ENCODE measurements at regions not wholly inside any gene's neighbourhood (a gene's known extent, or its start where the extent isn't known, plus 50 kb on each side); places are given as distances from the start of the nearest gene placed in this dataset.

DNA sequence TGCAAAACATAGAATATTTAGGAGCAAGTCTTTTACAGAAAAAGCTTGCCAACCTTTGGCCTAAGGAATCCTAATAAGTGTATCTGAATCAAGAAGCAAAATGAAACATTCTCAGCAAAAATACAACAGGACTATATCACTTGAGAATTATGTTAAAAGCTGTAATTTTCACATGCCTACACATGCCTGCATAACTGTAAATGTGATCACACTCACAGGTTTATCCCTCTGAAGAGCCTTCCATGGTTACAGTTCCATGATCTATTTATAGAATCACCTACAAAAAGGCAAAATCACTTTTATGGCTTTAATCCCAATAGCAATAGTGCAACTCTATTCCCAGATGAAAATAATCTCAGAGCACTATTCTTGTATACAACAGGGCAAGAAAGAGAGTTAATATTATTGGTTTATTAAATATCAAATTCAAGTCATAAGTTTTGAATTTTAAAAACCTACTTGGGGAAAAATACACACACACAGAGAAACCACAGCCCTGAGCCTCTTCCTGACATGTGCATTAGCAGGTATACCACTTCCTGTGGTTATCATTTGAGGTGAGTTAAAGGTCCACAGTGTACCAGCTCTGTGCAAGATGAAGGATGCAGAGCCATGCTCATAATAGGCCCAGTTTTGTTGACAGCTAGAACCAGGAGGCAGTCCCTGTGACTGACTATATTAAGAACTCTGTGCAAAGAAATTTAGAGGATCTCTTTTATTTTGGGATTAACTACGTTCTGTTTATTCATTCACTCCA, 252.5 kb upstream of the TGFBR2 start:
- TF ChIP-seq, protein P1, sequence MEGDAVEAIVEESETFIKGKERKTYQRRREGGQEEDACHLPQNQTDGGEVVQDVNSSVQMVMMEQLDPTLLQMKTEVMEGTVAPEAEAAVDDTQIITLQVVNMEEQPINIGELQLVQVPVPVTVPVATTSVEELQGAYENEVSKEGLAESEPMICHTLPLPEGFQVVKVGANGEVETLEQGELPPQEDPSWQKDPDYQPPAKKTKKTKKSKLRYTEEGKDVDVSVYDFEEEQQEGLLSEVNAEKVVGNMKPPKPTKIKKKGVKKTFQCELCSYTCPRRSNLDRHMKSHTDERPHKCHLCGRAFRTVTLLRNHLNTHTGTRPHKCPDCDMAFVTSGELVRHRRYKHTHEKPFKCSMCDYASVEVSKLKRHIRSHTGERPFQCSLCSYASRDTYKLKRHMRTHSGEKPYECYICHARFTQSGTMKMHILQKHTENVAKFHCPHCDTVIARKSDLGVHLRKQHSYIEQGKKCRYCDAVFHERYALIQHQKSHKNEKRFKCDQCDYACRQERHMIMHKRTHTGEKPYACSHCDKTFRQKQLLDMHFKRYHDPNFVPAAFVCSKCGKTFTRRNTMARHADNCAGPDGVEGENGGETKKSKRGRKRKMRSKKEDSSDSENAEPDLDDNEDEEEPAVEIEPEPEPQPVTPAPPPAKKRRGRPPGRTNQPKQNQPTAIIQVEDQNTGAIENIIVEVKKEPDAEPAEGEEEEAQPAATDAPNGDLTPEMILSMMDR (IDR thresholded peaks at IDR 0.05), result no peak
- H3K27ac ChIP-seq, result no peak overlapping the region

DNA sequence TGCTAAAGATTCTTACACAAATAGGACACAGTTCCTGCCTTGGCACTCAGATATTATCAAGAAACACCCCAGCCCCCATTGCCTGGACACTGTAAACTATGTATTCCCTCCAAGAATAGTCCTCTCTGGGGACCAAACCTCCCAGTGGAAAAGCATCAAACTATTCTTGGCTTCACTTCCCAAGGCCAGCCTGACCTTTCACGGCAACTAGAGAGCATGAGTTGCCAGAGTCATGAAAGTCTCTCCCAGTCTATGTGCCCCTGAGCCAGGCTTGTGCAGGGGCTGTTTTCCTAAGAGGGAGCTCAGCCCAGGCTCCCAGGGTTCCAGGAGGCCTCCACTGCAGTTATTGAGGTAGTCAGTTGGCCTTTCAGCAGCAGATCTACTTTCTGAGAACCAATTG, 251.9 kb upstream of the TGFBR2 start:
- peak overlapping the region; percentile 37; the same call in 1 of the 2 replicates for H3K27ac ChIP-seq
- TF ChIP-seq, protein P1 (IDR thresholded peaks at IDR 0.05), result no peak
- TF ChIP-seq ZFX (IDR thresholded peaks at IDR 0.05; ENCODE audit: borderline replicate concordance), result no peak

DNA sequence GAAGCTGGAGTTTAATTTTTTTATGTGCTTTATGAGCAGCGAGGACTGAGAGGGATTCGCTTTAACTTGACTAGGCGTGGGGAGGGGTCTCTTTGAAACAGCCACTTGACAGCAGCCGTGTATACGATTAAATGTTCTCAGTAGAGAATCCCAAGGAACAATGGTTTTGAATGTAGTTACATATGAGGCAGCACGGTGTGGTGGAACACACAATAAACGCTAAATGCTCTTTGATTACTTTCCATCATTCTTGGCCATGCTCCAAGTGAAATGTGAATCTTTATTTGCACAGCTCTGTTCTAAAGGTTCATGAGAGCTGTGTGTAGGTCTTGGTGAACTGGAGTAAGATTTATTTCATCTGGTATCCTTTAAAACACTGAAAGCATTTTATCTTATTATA, 251.4 kb upstream of the TGFBR2 start:
- TF ChIP-seq, protein P1 (IDR thresholded peaks at IDR 0.05), result no peak
- TF ChIP-seq ZFX (IDR thresholded peaks at IDR 0.05; ENCODE audit: borderline replicate concordance), result no peak
- peak overlapping the region; percentile 37; the same call in 1 of the 2 replicates for H3K27ac ChIP-seq

DNA sequence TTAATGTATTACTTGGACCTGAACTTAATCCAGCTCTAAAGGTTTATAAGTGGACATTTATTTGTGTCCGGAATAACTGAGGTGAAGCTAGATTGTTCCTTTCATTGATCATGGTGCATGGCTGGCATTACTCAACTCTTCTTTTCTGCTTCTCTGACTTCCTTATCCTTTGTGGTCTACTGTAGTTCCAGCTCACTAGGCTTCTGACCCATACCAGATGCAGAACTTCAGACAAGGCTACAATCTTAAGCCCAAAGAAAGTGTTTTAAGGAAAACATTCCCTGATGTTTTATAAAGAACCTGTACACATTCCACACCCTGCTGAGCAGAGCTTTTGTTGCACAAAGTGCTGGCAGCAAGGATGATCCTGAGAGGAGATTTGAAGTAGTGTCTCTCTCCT, 250.8 kb upstream of the TGFBR2 start:
- TF ChIP-seq, protein P1 (IDR thresholded peaks at IDR 0.05), result no peak
- TF ChIP-seq ZFX (IDR thresholded peaks at IDR 0.05; ENCODE audit: borderline replicate concordance), result no peak
- H3K27ac ChIP-seq, result peak overlapping the region; percentile 37; the same call in 1 of the 2 replicates

DNA sequence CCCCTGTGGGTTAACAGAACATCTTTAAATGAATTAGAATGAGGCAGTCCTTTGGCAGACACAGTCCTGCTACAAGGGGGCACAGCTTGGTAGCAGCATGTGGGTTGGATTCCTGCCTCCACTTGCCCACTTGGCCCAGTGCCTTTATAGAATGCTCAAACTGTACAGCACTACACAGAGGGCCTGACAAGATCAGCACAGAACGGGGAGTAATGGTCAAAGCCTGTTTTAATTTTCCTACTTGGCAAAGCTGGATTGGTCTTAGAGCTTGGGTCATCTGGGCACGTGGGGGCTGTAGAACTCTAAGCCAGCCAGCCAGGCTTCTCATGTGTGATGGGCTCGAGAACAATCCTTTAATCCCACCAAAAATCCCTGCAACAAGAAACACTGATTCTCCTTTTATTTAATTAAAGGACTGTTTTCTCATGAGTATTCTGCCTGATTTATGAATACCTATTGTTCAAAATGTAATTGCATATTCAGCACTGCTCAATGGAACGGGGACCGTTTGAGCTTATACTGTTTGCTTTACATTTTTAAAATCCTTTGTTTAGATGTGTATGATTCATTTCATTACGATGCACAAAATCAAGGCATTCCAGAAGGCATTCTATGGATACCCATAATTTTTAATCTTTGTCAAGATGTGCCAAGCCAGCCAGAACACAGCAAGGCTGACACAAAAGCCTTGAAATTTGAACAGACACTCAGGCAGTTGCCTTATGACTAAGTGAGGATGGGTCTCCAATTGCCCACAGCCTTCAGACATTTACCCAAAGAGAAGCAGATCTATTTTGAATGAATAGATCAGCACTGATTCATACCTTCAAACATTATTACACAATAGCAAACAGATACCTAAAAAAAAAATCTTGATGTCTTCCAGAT, 249.3 kb upstream of the TGFBR2 start:
- no peak overlapping the region for H3K27ac ChIP-seq
- TF ChIP-seq, protein P1 (IDR thresholded peaks at IDR 0.05), result no peak
- no peak for TF ChIP-seq ZFX (IDR thresholded peaks at IDR 0.05; ENCODE audit: borderline replicate concordance)

DNA sequence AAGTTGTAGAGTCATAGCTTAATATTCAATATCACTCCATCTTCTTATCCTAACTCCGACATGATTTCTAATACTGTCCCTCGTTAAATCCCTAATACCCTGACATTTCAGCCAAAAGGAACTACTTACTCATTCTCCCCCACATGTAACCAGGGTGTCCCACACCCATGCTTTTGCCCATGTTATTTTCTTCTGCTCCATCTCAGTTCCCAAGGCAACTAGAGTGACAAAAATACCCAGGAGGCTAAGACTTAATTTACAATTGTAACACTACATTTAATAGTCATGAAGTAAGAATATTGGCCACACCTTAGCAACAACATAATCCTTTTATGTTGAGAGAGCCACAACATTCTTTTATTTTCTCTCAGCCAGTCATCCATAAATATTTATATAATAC, 248.5 kb upstream of the TGFBR2 start:
- TF ChIP-seq, protein P1 (IDR thresholded peaks at IDR 0.05), result no peak
- no peak overlapping the region for H3K27ac ChIP-seq

DNA sequence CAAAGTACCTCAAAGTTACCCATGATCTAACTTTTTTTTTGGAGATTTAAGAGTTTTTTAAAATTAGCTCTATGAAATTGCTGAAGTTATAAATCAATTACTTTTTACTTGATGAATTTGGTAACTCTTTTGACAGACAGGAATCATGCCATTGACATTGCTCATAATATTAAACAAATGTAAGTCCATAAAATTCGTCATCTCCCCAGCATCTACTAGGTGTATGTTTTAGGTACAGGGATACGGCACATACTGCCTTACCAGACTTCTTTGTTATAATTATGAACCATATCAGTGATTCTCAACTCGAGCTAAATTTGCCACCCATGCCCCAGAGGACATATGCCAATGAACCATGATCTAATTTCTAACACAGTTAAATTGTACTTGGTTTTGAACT, 247.5 kb upstream of the TGFBR2 start:
- no peak overlapping the region for H3K27ac ChIP-seq
- TF ChIP-seq ZFX (IDR thresholded peaks at IDR 0.05; ENCODE audit: borderline replicate concordance), result no peak
- TF ChIP-seq, protein P1 (IDR thresholded peaks at IDR 0.05), result no peak

All from 22Rv1 (cell line).